H1 (cell line): ENCODE measurements at regions not wholly inside any gene's neighbourhood (a gene's known extent, or its start where the extent isn't known, plus 50 kb on each side); places are given as distances from the start of the nearest gene placed in this dataset.

ENCODE experiments used
- CTCF ChIA-PET: fragments of 300-600 bp; sonication (Branson Sonifier 250); formaldehyde crosslinking; loops from one replicate; lab custom pipeline; 2021; ENCODE audit not compliant: partially characterized antibody; lab: Charles Lee
- POLR2A ChIA-PET: fragments of 300-600 bp; sonication (Branson Sonifier 250); formaldehyde crosslinking; loops from one replicate; lab custom pipeline; 2021; ENCODE audit warnings: inconsistent platforms; ENCODE audit not compliant: partially characterized antibody; lab: Charles Lee
- DNase-seq, 2 experiments: peaks; one replicate each; pipeline versions ENCODE4 v3.0.0 to v3.0.0-alpha.2; 2010 to 2022; ENCODE audit warnings: low spot score in 2 of 2, low read depth in 1 of 2, mixed read lengths in 1 of 2
- FAIRE-seq: peaks from 2 replicates; lab custom pipeline; 2011; peaks lifted over from hg19 to GRCh38; lab: Jason Lieb, UNC
- H2AFZ ChIP-seq: 2 replicates; pipeline ENCODE4 v1.8.1; 2012; ENCODE audit warnings: low read length, inconsistent platforms
- H2AK5ac ChIP-seq: 2 replicates; pipeline ENCODE4 v1.6.1; 2013; ENCODE audit warnings: low read depth, low read length
- H2BK120ac ChIP-seq: replicated peaks from 2 replicates; pipeline ENCODE3; 2013; ENCODE audit warnings: low read depth, low read length, inconsistent platforms
- H2BK12ac ChIP-seq: 2 replicates; pipeline ENCODE4 v1.6.1; 2013; ENCODE audit warnings: low read depth, low read length
- H2BK15ac ChIP-seq: 2 replicates; pipeline ENCODE4 v1.6.1; 2013; ENCODE audit warnings: low read length
- H2BK20ac ChIP-seq: 2 replicates; pipeline ENCODE4 v1.6.1; 2013; ENCODE audit warnings: low read length
- H2BK5ac ChIP-seq: 2 replicates; pipeline ENCODE4 v1.6.1; 2013; ENCODE audit warnings: low read depth, low read length
- H3K14ac ChIP-seq: 2 replicates; pipeline ENCODE4 v1.6.1; 2013; ENCODE audit warnings: inconsistent platforms; ENCODE audit not compliant: insufficient read length
- H3K18ac ChIP-seq: 2 replicates; pipeline ENCODE4 v1.6.1; 2013; ENCODE audit warnings: low read length; ENCODE audit errors: extremely low read depth
- H3K23ac ChIP-seq: 2 replicates; pipeline ENCODE4 v1.6.1; 2013; ENCODE audit warnings: inconsistent platforms; ENCODE audit not compliant: insufficient read length
- H3K23me2 ChIP-seq: 2 replicates; pipeline ENCODE4 v1.6.1; 2013; ENCODE audit warnings: low read depth, low read length
- H3K27ac ChIP-seq: 2 replicates; pipeline ENCODE4 v1.6.1; 2011; ENCODE audit warnings: low read depth, low read length, inconsistent platforms
- H3K27me3 ChIP-seq, 4 experiments: replicated peaks in 1 of 4; 1 replicate in 1 of 4; 2 replicates in 3 of 4; pipeline versions ENCODE4 v1.6.1 to v1.8.1; 2011 to 2013; ENCODE audit warnings: low read length in 3 of 4, mild to moderate bottlenecking in 3 of 4, inconsistent platforms in 2 of 4, mixed read lengths in 2 of 4, moderate library complexity in 1 of 4; ENCODE audit not compliant: control insufficient read depth in 3 of 4, insufficient read depth in 3 of 4; ENCODE audit errors: extremely low read depth in 1 of 4
- H3K36me3 ChIP-seq, 4 experiments: 2 replicates each; pipeline versions ENCODE4 v1.6.1 to v1.8.1; 2011 to 2013; ENCODE audit warnings: mild to moderate bottlenecking in 4 of 4, low read length in 3 of 4, moderate library complexity in 2 of 4, control low read depth in 1 of 4, inconsistent platforms in 1 of 4; ENCODE audit not compliant: insufficient read depth in 4 of 4, control insufficient read depth in 2 of 4
- H3K4ac ChIP-seq: replicated peaks from 2 replicates; pipeline ENCODE3; 2013; ENCODE audit warnings: low read length, low read depth, mixed read lengths, inconsistent platforms; ENCODE audit not compliant: insufficient read length
- H3K4me1 ChIP-seq, 4 experiments: replicated peaks in 1 of 4; 1 replicate in 1 of 4; 2 replicates in 3 of 4; pipeline versions ENCODE4 v1.6.1 to v1.8.1; 2011 to 2013; ENCODE audit warnings: low read length in 3 of 4, inconsistent platforms in 2 of 4, mixed read lengths in 1 of 4; ENCODE audit not compliant: insufficient read depth in 4 of 4, control insufficient read depth in 3 of 4
- H3K4me2 ChIP-seq, 2 experiments: 2 replicates each; pipeline versions ENCODE4 v1.6.1 to v1.8.1; 2011 to 2013; ENCODE audit warnings: low read depth in 2 of 2, low read length in 2 of 2, control low read depth in 1 of 2, inconsistent platforms in 1 of 2, mild to moderate bottlenecking in 1 of 2; ENCODE audit not compliant: insufficient read depth in 1 of 2
- H3K4me3 ChIP-seq, 4 experiments: fragments of 200-600, 300-600 bp in 1 of 4; sonication (generic), shearing (Covaris generic), sonication (Bioruptor Twin) in 1 of 4; 2 replicates each; pipeline versions ENCODE4 v1.5.1 to v1.8.1; 2011 to 2016; ENCODE audit warnings: low read length in 4 of 4, low read depth in 3 of 4, control low read depth in 2 of 4, inconsistent platforms in 2 of 4, mild to moderate bottlenecking in 2 of 4, mixed read lengths in 1 of 4, moderate library complexity in 1 of 4; ENCODE audit not compliant: insufficient read depth in 2 of 4; ENCODE audit errors: extremely low read depth in 1 of 4
- H3K56ac ChIP-seq: replicated peaks from 2 replicates; pipeline ENCODE3; 2013; ENCODE audit warnings: low read depth, mild to moderate bottlenecking, mixed read lengths, low read length, inconsistent platforms; ENCODE audit not compliant: insufficient read length
- H3K79me1 ChIP-seq: 2 replicates; pipeline ENCODE4 v1.6.1; 2013; ENCODE audit warnings: low read depth, low read length, control low read depth
- H3K79me2 ChIP-seq, 2 experiments: 2 replicates each; pipeline versions ENCODE4 v1.6.1 to v1.8.1; 2012 to 2013; ENCODE audit warnings: low read length in 2 of 2, mild to moderate bottlenecking in 2 of 2, inconsistent platforms in 1 of 2; ENCODE audit not compliant: insufficient read depth in 2 of 2, control insufficient read depth in 1 of 2
- H3K9ac ChIP-seq, 4 experiments: replicated peaks in 1 of 4; 1 replicate in 1 of 4; 2 replicates in 3 of 4; pipeline versions ENCODE4 v1.6.1 to v1.8.1; 2011 to 2013; ENCODE audit warnings: low read depth in 3 of 4, low read length in 3 of 4, control low read depth in 2 of 4, mild to moderate bottlenecking in 2 of 4, moderate library complexity in 2 of 4, inconsistent platforms in 1 of 4; ENCODE audit errors: extremely low read depth in 1 of 4
- H3K9me3 ChIP-seq, 2 experiments: 2 replicates each; pipeline versions ENCODE4 v1.6.1 to v1.8.1; 2012 to 2013; ENCODE audit warnings: mild to moderate bottlenecking in 2 of 2, moderate library complexity in 2 of 2, control low read depth in 1 of 2, inconsistent platforms in 1 of 2, low read depth in 1 of 2, low read length in 1 of 2, mixed read lengths in 1 of 2; ENCODE audit not compliant: insufficient read depth in 2 of 2
- H4K20me1 ChIP-seq, 2 experiments: replicated peaks in 1 of 2; 2 replicates each; pipeline versions ENCODE3 to v1.8.1; 2011 to 2013; ENCODE audit warnings: inconsistent platforms in 2 of 2, low read length in 2 of 2, mild to moderate bottlenecking in 1 of 2; ENCODE audit not compliant: insufficient read depth in 2 of 2, control insufficient read depth in 1 of 2
- H4K5ac ChIP-seq: 2 replicates; pipeline ENCODE4 v1.6.1; 2013; ENCODE audit warnings: low read length, low read depth, mixed read lengths, inconsistent platforms; ENCODE audit not compliant: insufficient read length
- H4K8ac ChIP-seq: 2 replicates; pipeline ENCODE4 v1.8.0; 2013; ENCODE audit warnings: mild to moderate bottlenecking, moderate library complexity, low read length, inconsistent platforms; ENCODE audit not compliant: insufficient read depth; ENCODE audit errors: extremely low read depth
- H4K91ac ChIP-seq: replicated peaks from 2 replicates; pipeline ENCODE3; 2013; ENCODE audit warnings: low read length, mixed read lengths, inconsistent platforms; ENCODE audit not compliant: insufficient read length
- BACH1 ChIP-seq: IDR thresholded peaks from 2 replicates; pipeline ENCODE4 v1.6.1; 2012; ENCODE audit warnings: low read length, improper control_type of control experiment
- CBX8 ChIP-seq: fragments of 300-800, 300-1000 bp; sonication (generic); IDR thresholded peaks from 2 replicates; pipeline ENCODE4 v1.7.1; 2016; ENCODE audit warnings: low read depth, low read length, borderline replicate concordance
- CEBPB ChIP-seq: IDR thresholded peaks from 2 replicates; pipeline ENCODE4 v1.6.1; 2012; ENCODE audit warnings: low read depth, low read length
- CTBP2 ChIP-seq: IDR thresholded peaks from 2 replicates; pipeline ENCODE4 v1.7.0; 2011; ENCODE audit warnings: borderline replicate concordance, mild to moderate bottlenecking, moderate library complexity, mixed read lengths, low read length; ENCODE audit not compliant: insufficient read depth, insufficient read length
- E2F6 ChIP-seq: IDR thresholded peaks from 2 replicates; pipeline ENCODE4 v1.6.1; 2012; ENCODE audit warnings: inconsistent platforms
- EZH2 ChIP-seq: fragments of 200-600 bp; sonication (generic); IDR thresholded peaks from 2 replicates; pipeline ENCODE4 v1.7.1; 2012; ENCODE audit warnings: low read depth, mild to moderate bottlenecking, moderate library complexity, low read length, inconsistent platforms; ENCODE audit not compliant: severe bottlenecking
- HDAC6 ChIP-seq: IDR thresholded peaks from one replicate; pipeline ENCODE4 v1.7.1; 2012; ENCODE audit warnings: low read depth, mild to moderate bottlenecking, inconsistent platforms, low read length, moderate library complexity
- MAFK ChIP-seq: IDR thresholded peaks from 2 replicates; pipeline ENCODE4 v1.6.1; 2012; ENCODE audit warnings: low read depth, mild to moderate bottlenecking, improper control_type of control experiment, low read length
- RAD21 ChIP-seq, 2 experiments: IDR thresholded peaks in 1 of 2; conservative IDR thresholded peaks in 1 of 2; 2 replicates each; pipeline ENCODE4 v1.6.1; 2011; ENCODE audit warnings: low read depth in 2 of 2, low read length in 2 of 2, improper control_type of control experiment in 1 of 2, inconsistent platforms in 1 of 2, mild to moderate bottlenecking in 1 of 2, moderate library complexity in 1 of 2
- SIN3A ChIP-seq, 2 experiments: IDR thresholded peaks in 1 of 2; conservative IDR thresholded peaks in 1 of 2; 2 replicates each; pipeline ENCODE4 v1.6.1; 2011 to 2012; ENCODE audit warnings: low read length in 2 of 2, improper control_type of control experiment in 1 of 2, low read depth in 1 of 2, mild to moderate bottlenecking in 1 of 2
- SIX5 ChIP-seq: IDR thresholded peaks from 2 replicates; pipeline ENCODE4 v1.6.1; 2011; ENCODE audit warnings: mild to moderate bottlenecking, low read depth, low read length
- SP4 ChIP-seq: IDR thresholded peaks from 2 replicates; pipeline ENCODE4 v1.6.1; 2012; ENCODE audit warnings: low read length, inconsistent platforms
- SRF ChIP-seq: IDR thresholded peaks from 2 replicates; pipeline ENCODE4 v1.6.1; 2011; ENCODE audit warnings: mild to moderate bottlenecking, low read depth, low read length, moderate library complexity
- TCF12 ChIP-seq: IDR thresholded peaks from 2 replicates; pipeline ENCODE4 v1.6.1; 2011; ENCODE audit warnings: low read depth, mild to moderate bottlenecking, low read length
- WGBS, 2 experiments: shearing (Covaris generic) in 1 of 2; methylation state at CpG; one replicate each; pipeline versions ENCODE4 v1.1.6 to v1.1.7; 2013 to 2015; ENCODE audit warnings: low lambda C conversion rate in 2 of 2, mixed read lengths in 2 of 2, inconsistent platforms in 1 of 2, low coverage in 1 of 2, missing lambda C conversion rate in 1 of 2; ENCODE audit not compliant: insufficient replicate concordance in 2 of 2, insufficient coverage in 1 of 2, insufficient read length in 1 of 2; ENCODE audit errors: extremely low coverage in 1 of 2, missing lambda C conversion rate in 1 of 2; 5-methylcytosine and 5-hydroxymethylcytosine counted together

GRCh38 chr5:163244445-163244987, 192.9 kb upstream of the CCNG1 start:
- WGBS, 2 experiments: 79% methylated on average over 2 of the region's 2 CpGs; no CpG with 5 or more reads in 1 of the 2 experiments
- no peak overlapping the region for H4K8ac ChIP-seq
- H3K56ac ChIP-seq: no peak overlapping the region
- no peak overlapping the region for H3K4me2 ChIP-seq
- H4K91ac ChIP-seq: no peak overlapping the region
- H2BK15ac ChIP-seq: no peak overlapping the region
- H2BK5ac ChIP-seq: no peak overlapping the region
- POLR2A ChIA-PET: no interaction called here
- no peak overlapping the region for H3K14ac ChIP-seq
- no peak for DNase-seq
- CTCF ChIA-PET: interaction anchor here (0.8 kb wide), 1 partner anchor 164 kb away, joined by 3 read pairs; no protein-coding TSS in a partner anchor
- H3K23ac ChIP-seq: no peak overlapping the region
- H3K18ac ChIP-seq: no peak overlapping the region
- no peak overlapping the region for H2BK12ac ChIP-seq
- no peak overlapping the region for H4K5ac ChIP-seq
- no peak overlapping the region for H2AFZ ChIP-seq
- no peaks in the 10 kb centered on the region for H4K20me1 ChIP-seq
- no peaks in the 10 kb centered on the region for H3K27me3 ChIP-seq
- no peak overlapping the region for H2BK20ac ChIP-seq
- no peak overlapping the region for H3K4ac ChIP-seq
- H2AK5ac ChIP-seq: no peak overlapping the region
- H3K36me3 ChIP-seq: no peaks in the 10 kb centered on the region
- no peak overlapping the region for H2BK120ac ChIP-seq
- no peaks in the 10 kb centered on the region for H3K9me3 ChIP-seq
- no peak for FAIRE-seq
- no peaks in the 10 kb centered on the region for H3K79me2 ChIP-seq
- no peak overlapping the region for H3K27ac ChIP-seq
- H3K4me1 ChIP-seq: no peaks in the 10 kb centered on the region; a peak in 2 of 7 replicates
- no peak overlapping the region for H3K4me3 ChIP-seq
- H3K79me1 ChIP-seq: no peaks in the 10 kb centered on the region
- no peaks in the 10 kb centered on the region for H3K23me2 ChIP-seq
- no peak overlapping the region for H3K9ac ChIP-seq
- TF ChIP-seq MAFK (no peak), RAD21 (IDR thresholded peaks at IDR 0.05 in 1 of 2, conservative IDR thresholded peaks at IDR 0.05 in 1 of 2; ENCODE audit: low read depth in 2 of 2, low read length in 2 of 2) (no peak), EZH2 (no peak), SIN3A (conservative IDR thresholded peaks at IDR 0.05 in 1 of 2, IDR thresholded peaks at IDR 0.05 in 1 of 2; ENCODE audit: low read depth in 1 of 2, low read length in 2 of 2) (no peak), SRF (no peak), E2F6 (no peak), TCF12 (no peak), CTBP2 (no peak), BACH1 (no peak), SIX5 (no peak), HDAC6 (no peak), CBX8 (no peak), SP4 (no peak), CEBPB (no peak)
